ENCODE measurements at regions not wholly inside any gene's neighbourhood (a gene's known extent, or its start where the extent isn't known, plus 50 kb on each side); places are given as distances from the start of the nearest gene placed in this dataset.

- TF ChIP-seq ZBED4 (CRISPR knock-in tag; IDR thresholded peaks at IDR 0.05; ENCODE audit: borderline replicate concordance) (no peak), ZNF282 (IDR thresholded peaks at IDR 0.05; ENCODE audit: partially characterized antibody) (no peak), ZFYVE20 (CRISPR knock-in tag; IDR thresholded peaks at IDR 0.05; ENCODE audit: borderline replicate concordance, low read depth) (no peak), DPF2 (CRISPR knock-in tag; IDR thresholded peaks at IDR 0.05; ENCODE audit: borderline replicate concordance, low read depth) (no peak), FOSL2 (CRISPR knock-in tag; IDR thresholded peaks at IDR 0.05) (no peak), TCF7 (IDR thresholded peaks at IDR 0.05; ENCODE audit: low read depth) (no peak), ZBTB43 (CRISPR knock-in tag; conservative IDR thresholded peaks at IDR 0.05) (no peak), ZNF367 (CRISPR knock-in tag; IDR thresholded peaks at IDR 0.05; ENCODE audit: borderline replicate concordance) (no peak)
These were observed 236.7 kb downstream of the SLC4A3 start (continued) for GRCh38 chr2:219864154-219864553.

GRCh38 chr2:219868635-219869034 lies 241.2 kb downstream of the SLC4A3 start:
- H3K36me3 ChIP-seq (replicated peaks in 1 of 2; ENCODE audit: control insufficient read depth in 1 of 2, insufficient read depth in 2 of 2, low read length in 2 of 2), result no peaks in the 10 kb centered on the region
- in situ Hi-C loops (cut with HindIII; ENCODE audit: extremely low pct_ligation_motif_present, low pct_unique_long_range_greater_than_20kb), result no loop called here
- no TSS peak for BruUV-seq (replicated peaks)
- H3K4me1 ChIP-seq (ENCODE audit: insufficient read depth, low read length), result no peaks in the 10 kb centered on the region
- POLR2A ChIA-PET, result no interaction called here
- no peak for ATAC-seq
- FAIRE-seq, result no peak
- H3K27ac ChIP-seq (ENCODE audit: extremely low read length, insufficient read depth, low read length), result no peak overlapping the region
- CTCF ChIA-PET (ENCODE audit: low intra/inter-chr PET ratio, low total read pairs), result no interaction called here
- no peaks in the 10 kb centered on the region for H3K79me2 ChIP-seq (ENCODE audit: insufficient read depth, low read length)
- H4K20me1 ChIP-seq (ENCODE audit: insufficient read depth, low read length), result no peaks in the 10 kb centered on the region
- no peaks in the 10 kb centered on the region for H3K9me3 ChIP-seq (ENCODE audit: low read length)
- no peak overlapping the region for H3K4me3 ChIP-seq (replicated peaks in 1 of 3; ENCODE audit: insufficient read depth in 1 of 3, low read depth in 2 of 3, low read length in 3 of 3)
- no peak overlapping the region for H3K4me2 ChIP-seq (ENCODE audit: low read depth, low read length)
- WGBS (ENCODE audit: low lambda C conversion rate), result 2% methylated on average over 2 of the region's 2 CpGs
- no peak overlapping the region for H3K9ac ChIP-seq (ENCODE audit: insufficient read depth, low read depth, low read length)
- H2AFZ ChIP-seq (ENCODE audit: low read length), result no peak overlapping the region
- no peak for DNase-seq (ENCODE audit: low spot score)
- peaks cover 0 to 9% of the 10 kb centered on the region in 2 experiments; a peak in 1 of 5 replicates for H3K27me3 ChIP-seq (ENCODE audit: control insufficient read depth in 1 of 2, insufficient read depth in 2 of 2, low read length in 2 of 2)
- intact Hi-C loops (cut with micrococcal nuclease; ENCODE audit: unreplicated experiment), result no loop called here
- TF ChIP-seq HDAC2 (CRISPR knock-in tag; IDR thresholded peaks at IDR 0.05) (no peak), ZNF143 (CRISPR knock-in tag; IDR thresholded peaks at IDR 0.05) (no peak), ZNF512 (CRISPR knock-in tag; IDR thresholded peaks at IDR 0.05) (no peak), ZNF251 (CRISPR knock-in tag; IDR thresholded peaks at IDR 0.05) (no peak), TP53 (CRISPR knock-in tag; conservative IDR thresholded peaks at IDR 0.05) (no peak), TFE3 (CRISPR knock-in tag; IDR thresholded peaks at IDR 0.05) (no peak), GMEB1 (CRISPR knock-in tag; IDR thresholded peaks at IDR 0.05; ENCODE audit: borderline replicate concordance) (no peak)
